NCI-H2227 (cell line): ENCODE measurements at regions not wholly inside any gene's neighbourhood (a gene's known extent, or its start where the extent isn't known, plus 50 kb on each side); places are given as distances from the start of the nearest gene placed in this dataset.
"Not testable (repeated sequence)": the region's sequence is repeated elsewhere in the genome, so short reads cannot be mapped to it uniquely, and the experiment has no call there.

Experiments
- DNase-seq: peaks from one replicate; lab custom pipeline; 2025; ENCODE audit not compliant: unreplicated experiment; lab: John Stamatoyannopoulos, UW

DNA sequence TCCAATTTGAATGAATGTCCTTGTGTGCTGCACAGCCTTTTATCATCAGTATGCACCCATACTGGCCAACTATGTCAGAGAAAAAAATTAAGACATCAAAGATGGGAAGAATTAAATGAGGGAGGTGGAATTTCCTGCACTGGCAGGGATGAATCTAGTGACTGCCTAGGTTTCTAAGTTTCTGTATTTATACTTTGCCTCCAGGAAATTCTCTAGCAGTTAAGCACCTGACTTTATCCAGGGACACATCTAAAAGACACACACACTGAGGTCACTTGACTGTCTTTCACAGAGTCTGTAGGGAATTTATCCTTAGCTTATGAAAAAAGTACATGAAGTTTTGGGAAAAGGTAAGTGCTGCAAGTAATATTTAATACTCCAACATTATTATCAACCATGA lies 636.5 kb upstream of the PTCHD4 start:
- no peak for DNase-seq

DNA sequence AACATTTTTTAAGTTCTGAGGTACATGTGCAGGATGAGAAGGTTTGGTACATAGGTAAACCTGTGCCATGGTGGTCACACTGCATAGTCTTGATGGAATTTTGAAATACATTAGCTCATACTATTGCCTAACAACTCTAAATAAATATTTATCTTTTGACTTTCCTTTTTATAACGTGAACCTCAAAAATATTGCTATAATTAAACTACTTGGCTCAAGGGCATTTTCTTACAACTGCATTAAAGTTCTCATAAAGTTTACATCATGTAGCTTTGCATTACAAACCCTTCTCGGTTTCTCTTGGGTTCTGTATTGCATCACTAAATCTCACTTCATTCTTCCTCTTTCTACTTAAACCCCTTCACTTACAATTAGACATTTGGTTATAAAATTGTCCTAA lies 636.0 kb upstream of the PTCHD4 start:
- no peak for DNase-seq

DNA sequence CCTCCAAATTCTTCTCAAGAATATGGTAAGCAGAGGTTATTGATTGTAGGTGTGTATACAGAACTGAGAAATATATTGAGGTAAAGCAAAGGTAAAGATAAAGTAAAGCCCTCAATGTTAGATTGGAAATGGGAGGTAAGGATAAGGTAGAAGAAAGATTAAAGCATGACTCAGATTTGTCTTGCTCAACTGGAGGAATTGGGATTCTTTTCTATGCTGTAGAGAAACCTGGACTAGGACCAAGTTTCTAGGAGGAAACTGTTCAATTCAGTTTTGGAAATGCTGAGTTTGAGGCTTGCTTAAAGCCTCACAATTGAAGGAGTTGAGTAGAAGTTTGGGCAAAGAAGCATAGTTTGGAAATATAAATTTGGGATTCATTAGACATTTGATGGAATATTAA lies 634.0 kb upstream of the PTCHD4 start:
- no peak for DNase-seq

DNA sequence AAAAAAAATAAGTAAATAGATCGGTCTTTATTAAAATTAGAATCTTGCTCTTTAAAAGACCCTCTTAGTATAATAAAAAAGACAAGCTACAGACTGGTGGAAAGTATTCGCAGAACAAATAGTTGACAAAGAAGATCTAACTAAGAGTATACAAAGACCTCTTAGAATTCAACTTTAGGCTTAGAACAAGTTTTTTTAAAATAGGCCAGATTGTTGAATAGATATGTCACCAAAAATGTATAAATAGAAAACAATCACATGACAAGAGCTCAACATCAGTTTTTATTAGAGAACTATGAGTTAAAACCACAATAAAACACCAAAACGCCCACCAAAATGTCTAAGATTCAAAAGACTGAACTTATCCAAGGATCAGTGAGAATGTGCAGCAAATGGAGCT lies 632.7 kb upstream of the PTCHD4 start:
- no peak for DNase-seq

DNA sequence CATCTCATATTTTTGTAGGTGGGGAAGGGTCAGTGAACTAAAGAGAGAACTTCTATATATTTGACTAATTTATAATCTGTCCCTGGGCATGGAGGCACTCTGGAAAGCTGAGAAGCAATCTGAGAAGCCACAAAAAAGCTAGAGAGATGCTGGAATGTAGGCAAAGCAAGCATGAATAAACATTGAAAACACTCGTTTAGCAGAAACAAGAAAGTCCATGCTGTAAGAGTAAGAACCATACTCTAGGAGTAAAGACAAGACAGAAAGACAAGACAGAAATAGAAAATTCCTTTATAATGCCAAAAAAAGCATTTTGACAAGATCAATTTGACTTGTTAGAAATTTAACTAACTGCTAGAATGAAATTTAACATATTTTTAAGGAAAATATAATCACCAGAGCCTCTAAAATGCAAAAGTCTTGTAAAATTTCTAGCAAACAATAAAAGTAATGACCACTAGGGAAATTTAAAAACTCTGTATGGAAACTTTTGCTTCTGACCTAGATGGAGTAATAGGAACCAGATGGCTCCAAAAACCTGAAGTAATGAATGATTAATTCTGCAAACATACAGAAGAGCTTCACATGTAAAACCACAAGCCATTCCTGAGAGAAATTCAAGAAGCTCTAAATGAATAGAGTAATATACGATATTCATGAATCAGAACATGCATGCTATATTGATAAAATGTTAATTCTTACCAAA lies 625.7 kb upstream of the PTCHD4 start:
- no peak for DNase-seq

DNA sequence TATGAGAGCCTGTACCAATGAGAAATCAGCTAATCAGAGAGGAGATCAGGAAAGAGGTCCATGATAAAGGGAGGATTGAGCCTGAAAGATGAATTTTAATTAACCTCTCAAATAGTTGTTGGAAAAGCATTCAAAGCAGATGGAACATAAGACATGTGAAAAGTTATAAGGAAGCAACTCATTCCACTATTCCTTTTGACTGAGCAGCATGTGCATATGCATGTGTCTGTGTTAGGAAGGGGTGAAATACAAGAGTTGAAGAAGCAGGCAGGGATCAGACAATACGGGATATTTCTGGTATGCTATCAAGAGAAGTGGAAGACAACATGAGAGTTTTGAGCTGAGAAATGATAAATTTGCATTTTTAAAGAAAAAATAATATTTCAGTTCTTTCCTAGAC lies 624.8 kb upstream of the PTCHD4 start:
- DNase-seq: no peak

DNA sequence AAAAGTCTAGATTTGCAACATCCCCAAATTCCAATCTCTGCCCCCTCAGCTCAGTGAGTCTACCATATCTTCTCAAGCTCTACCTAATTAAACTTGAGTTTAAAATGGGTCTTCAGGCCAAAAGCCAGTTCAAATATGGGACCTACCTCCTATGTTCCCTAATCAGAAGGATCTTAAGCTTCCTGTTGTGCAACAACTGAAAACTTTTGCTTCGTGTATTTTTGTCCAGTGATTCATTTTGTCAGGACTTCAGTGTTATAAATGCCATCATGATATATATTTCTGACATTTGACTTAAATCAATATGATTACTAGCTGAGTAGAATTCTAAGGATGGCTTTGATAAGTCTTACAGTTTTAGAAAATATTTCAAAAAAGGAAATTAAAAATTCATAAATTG lies 622.6 kb upstream of the PTCHD4 start:
- DNase-seq: no peak

DNA sequence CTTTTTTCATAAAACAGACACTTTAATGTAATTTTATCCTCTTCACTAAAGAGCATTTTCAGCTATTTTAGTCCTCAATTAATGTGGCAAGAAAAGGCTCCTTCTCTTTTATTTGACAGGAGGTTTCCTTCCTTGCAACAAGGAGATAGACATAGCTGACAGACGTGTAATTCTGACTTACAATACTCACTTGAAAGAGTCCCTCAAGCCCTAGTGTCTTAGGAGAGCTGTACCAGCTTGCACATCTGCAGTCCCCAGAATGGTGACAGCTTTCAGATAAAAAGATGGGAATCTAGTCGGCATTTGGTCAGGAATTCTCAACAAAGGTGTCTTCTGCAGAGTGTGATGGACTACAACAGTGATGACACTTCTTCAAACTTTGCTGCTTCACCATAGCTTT lies 603.7 kb upstream of the PTCHD4 start:
- peak; percentile 36 for DNase-seq

DNA sequence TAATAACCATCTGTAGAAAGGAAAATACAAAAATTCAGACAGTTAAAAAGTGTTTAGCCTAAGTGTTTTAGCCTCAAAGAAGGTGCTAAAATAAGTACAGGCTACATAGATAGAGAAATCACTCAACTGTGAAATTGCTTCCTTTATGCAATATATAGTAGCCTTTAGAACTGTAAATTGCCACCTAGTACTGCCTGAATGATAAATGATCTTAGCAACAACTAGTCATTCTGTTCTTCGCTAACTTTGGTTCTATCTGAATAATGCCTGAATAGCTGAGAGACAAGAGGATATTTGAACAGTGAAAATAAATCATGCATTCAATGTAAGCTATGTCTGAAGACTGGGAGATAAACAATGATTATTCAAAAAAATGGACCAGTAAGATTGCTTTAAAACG lies 603.3 kb upstream of the PTCHD4 start:
- DNase-seq: peak; percentile 51

DNA sequence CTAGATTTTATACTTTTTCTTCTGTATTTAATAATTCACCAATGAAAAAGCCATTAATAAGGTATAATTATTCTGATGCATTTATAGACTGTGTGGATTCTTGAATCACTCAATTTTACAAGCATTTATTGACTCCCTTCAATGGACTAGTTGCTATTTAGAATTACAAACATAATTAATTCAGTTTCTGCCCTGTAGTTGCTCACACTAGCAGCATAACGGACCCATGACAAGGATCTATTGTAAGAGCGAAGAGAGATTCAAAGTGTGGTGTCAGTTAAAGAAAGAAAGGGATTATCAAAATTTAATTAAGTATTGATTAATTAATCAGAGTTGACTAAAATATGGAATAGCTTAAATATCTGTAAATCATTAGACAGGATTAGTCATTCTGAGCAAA lies 602.6 kb upstream of the PTCHD4 start:
- DNase-seq: no peak

DNA sequence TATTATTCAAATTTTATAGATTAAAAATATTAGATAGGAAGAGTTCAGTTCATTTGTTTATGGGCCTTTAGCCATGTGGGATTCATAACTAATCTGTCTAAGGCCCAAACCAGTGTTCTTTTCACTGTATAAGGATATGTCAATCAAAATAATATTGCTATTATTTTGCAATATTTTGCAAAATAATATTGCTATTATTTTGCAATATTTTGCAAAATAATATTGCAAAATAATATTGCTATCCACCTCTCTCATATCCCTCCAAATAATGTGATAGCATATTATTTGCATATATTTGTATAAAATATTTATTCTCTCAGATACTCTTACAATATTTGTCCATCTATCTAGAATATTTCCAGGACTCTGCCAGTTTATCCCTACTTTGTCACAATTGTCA lies 595.3 kb upstream of the PTCHD4 start:
- DNase-seq: no peak

DNA sequence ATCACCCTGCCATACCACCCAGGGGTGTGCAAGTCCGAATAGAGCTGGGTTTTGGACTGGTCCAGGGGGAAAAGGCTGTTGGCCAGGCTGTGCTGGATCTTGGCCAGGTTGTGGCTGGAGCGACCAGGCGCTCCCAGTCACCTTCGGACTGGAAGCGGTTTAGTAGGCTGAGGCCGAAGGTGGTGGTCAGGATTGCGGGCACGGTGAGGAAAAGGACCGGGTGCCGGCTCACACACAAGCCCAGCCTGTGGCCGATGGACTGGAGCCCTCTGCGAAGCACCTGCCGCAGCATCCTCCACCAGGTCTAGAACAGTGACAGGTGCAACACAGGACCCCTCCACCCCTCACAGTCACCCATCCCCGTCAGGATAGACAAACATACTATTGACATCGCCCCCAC lies 590.6 kb upstream of the PTCHD4 start:
- no peak for DNase-seq

DNA sequence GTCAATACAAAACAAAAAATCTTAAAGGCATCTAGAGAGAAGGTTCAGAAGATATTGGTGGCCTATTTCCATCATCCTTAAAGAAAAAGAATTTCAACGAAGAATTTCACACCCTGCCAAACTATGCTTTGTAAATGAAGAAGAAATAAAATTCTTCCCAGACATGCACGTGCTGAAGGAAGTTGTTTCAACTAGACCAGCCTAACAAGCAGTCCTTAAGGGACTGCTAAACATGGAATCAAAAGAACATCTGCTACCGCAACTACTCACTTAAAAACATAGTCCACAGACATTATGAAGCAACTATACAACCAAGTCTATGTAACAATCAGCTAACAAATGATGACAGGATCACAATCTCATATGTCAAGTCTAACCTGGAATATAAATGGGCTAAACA lies 584.9 kb upstream of the PTCHD4 start:
- DNase-seq: no peak

DNA sequence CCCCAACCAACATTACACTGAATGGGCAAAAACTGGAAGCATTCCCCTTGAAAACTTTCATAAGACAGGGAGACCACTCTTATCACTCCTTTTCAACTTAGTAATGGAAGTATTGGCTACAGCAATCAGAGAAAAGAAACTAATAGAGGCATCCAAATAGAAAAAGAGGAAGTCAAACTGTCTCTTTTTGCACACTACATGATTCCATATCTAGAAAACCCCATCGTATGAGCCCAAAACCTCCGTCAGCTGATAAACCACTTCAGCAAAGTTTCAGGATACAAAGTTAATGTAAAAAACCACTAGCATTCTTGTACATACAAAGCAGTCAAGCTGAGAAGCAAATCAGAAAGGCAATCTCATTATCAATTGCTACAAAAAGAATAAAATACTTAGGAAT lies 580.4 kb upstream of the PTCHD4 start:
- no peak for DNase-seq

DNA sequence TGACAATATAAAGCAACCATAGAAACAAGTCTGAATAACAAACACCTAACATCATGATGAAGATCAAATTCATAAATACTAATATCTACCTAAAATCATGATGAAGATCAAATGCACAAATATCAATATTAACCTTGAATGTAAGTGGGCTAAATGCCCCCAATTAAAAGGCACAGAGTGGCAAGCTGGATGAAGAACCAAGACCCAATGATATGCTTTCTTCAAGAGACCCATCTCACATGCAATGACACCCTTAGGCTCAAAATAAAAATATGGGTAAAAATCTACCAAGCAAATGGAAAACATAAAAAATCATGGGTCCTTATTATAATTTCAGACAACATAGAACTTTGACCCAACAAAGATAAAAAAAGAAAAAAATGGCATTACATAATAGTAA lies 578.5 kb upstream of the PTCHD4 start:
- DNase-seq: no peak

DNA sequence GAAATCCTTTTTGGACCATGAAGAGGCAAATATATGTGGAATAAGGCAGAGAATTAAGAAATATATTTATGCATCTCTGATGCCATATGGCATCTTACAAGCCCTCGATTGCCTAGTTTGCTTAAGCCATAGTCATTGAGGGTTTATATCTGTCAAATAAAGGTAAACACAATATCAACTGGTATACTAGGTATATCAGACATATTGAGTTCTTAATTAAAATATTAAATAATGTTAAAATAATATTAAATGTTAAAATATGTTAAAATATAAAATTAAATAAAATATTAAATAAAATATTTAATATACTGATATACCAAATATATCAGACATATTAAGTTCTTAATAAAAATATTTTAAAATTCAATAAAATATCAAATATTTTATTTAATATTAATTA lies 567.4 kb upstream of the PTCHD4 start:
- no peak for DNase-seq

DNA sequence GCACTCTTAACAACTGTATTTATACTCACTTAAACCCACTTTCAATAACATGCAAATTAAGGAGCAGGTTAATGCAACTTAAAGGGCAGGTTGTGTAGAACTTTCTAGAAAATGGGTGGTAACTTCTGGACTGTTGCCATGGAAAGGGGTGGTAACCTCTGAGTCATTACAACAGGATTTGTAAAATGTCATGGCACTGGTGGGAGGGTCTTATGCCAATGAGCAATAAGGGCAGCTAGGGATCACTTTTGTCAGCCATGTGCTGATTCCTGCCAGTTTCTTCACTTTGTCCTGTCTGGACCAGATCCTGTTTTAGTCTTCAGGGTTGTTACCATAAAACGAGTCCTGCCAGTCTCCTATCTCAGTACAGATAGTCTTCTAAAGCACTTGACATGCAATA lies 560.5 kb upstream of the PTCHD4 start:
- DNase-seq: no peak

DNA sequence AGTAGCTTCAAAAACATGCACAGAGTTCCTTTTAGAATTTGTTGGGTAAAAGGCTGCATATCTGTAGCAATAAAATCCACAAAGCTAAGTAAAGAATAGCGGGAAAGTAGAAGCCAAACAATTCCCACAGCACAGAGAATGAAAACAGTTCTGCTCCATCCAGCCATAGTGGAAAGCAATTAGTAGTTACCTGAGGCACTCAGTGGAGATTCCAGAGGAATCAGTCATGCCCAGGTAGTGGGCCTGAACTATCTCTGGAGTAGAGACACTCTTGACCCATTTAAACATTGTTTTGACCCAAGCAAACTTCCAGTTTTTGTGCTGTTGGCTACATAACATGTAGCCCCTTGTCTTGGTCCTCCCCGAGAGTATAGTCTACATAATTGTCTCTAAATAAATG lies 559.5 kb upstream of the PTCHD4 start:
- DNase-seq: no peak

DNA sequence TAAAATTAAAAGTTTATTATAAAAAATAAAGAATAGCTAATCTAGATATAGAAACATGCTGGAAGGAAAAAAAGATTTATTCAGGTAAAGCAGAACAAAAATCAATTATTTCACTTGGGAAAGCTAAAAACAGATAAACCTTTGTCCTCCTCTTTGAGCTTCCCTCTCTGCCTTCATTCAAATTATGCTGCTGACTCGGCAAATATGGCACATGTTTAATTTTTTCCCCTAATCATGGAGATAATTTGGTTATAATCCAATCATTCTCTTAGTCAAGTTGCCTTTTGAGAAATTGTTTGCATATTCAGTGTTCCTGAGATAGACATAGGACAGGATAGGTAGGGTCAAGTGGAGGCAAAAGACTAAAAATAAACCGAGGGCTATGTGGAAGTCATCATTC lies 556.8 kb upstream of the PTCHD4 start:
- DNase-seq: no peak

DNA sequence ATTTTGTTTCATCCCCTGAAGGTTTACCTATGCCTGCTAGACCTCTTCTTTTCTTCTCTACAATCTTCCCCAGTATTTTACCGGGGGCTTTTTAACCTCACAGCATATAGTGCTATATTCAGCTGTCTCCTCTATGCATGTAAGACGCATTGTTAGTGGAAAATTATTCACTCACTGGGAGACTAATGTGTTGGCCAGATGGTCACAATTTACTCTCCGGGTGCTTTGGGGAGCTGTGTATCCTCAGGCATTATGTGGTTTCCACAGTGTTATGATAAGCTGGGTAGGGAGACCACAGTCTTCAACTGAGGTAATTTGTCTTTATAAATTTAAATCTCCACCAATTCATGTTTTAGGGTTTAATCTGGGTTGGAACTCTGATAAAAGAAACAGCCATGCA lies 553.8 kb upstream of the PTCHD4 start:
- peak; percentile 1 for DNase-seq

DNA sequence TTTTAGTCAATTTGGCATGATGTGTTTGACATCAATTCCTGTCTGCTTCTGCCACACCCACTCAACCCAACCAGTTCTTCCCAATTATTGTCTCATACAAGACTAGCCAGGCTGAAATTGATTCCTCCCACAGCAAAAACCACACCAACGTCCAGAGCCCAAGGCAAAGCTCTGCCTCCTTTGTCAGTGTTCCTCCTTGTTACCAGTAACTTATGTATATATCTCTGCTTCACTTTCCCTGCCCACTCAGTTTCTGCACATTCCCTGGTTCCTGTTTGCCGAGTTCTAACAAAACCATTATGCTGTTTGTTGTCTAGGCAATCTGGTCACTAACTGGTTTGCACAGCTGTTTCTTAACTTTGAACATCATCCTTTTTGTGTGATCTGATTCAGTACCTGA lies 547.9 kb upstream of the PTCHD4 start:
- no peak for DNase-seq

DNA sequence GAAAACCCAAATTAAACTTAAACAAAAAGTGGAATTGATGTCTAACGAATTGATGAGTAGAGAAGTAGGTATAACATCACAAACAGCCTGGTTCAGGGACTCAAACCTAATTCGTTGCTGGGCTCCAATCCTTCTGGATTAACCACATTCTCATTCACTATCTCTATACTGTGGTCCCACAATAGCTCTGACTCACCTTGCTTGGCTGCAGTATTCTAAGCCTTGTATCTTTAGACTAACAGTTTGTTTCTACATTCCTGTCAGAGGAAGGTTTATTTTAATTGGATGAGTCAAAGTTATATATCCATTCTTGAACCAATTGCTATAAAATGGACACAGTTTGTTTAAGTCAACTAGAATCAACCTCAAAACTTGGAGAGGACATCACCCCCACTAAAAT lies 530.5 kb upstream of the PTCHD4 start:
- no peak for DNase-seq

DNA sequence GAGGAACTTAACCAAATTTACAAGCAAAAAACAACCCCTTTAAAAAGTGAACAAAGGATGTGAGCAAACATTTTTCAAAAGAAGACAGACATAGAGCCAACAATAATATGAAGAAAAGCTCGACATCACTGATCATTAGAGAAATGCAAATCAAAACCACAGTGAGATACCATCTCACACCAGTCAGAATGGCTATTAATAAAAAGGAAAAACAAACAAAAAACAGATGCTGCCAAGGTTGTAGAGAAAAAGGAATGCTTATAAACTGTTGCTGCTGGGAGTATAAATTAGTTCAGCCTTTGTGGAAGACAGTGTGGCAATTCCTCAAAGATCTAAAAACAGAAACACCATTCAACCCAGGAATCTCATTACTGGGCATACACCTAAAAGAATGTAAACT lies 527.8 kb upstream of the PTCHD4 start:
- DNase-seq: not testable (repeated sequence)

DNA sequence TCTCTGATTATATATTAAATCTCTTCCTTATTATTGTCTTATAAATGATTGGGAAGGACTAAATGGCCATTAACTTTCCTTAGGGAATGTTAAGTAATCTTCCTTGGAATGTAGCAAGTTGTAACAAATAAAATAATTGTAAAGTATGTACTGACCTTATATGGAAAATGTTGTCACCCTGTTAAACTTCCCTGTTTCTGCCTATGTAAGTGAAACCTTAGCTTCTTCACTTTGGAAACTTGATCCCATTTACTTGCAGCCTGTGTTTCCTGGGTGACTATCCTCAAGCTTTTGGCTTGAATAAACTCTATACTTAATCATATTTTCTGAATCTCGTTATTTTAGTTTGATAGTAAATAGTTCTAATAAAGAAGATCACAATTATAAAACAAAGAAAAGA lies 519.5 kb upstream of the PTCHD4 start:
- DNase-seq: no peak
